ENCODE measurements at regions not wholly inside any gene's neighbourhood (a gene's known extent, or its start where the extent isn't known, plus 50 kb on each side); places are given as distances from the start of the nearest gene placed in this dataset.

GRCh38 chr2:196331851-196332250, 160.5 kb upstream of the STK17B start:
- H4K20me1 ChIP-seq (ENCODE audit: control insufficient read depth, insufficient read depth, low read length, poor library complexity, severe bottlenecking), result no peaks in the 10 kb centered on the region
- H2AFZ ChIP-seq (ENCODE audit: insufficient read depth, low read depth, low read length, poor library complexity, severe bottlenecking), result no peak overlapping the region
- ATAC-seq (ENCODE audit: low read depth) (no peak), DNase-seq (no peak)
- peaks cover 4% of the 10 kb centered on the region for H3K27me3 Mint-ChIP-seq
- intact Hi-C loops (cut with micrococcal nuclease), result no loop called here
- H3K9ac ChIP-seq (ENCODE audit: low read length), result no peak overlapping the region
- H3K79me2 ChIP-seq (ENCODE audit: control insufficient read depth, insufficient read depth, low read length), result no peaks in the 10 kb centered on the region
- H3K4me2 ChIP-seq (replicated peaks; ENCODE audit: low read depth, low read length, poor library complexity, severe bottlenecking), result no peak overlapping the region
- ChIA-PET POLR2A (no interaction called here), CTCF (interaction anchor here (9.2 kb wide), 1 partner anchor 256 kb away, joined by 199 read pairs; no protein-coding TSS in a partner anchor)
- peaks cover 5 to 6% of the 10 kb centered on the region in 2 donors for H3K4me1 ChIP-seq (ENCODE audit: control insufficient read depth in 2 of 2, insufficient read depth in 2 of 2, low read length in 2 of 2)
- no peak for TF ChIP-seq CTCF (IDR thresholded peaks at IDR 0.05)
- no peak for TF ChIP-seq EZH2 (IDR thresholded peaks at IDR 0.05; ENCODE audit: borderline replicate concordance, insufficient read depth, low read depth, low read length, poor library complexity, severe bottlenecking)
- no peak overlapping the region for H3K27ac ChIP-seq (ENCODE audit: low read length in 2 of 2)
- no peaks in the 10 kb centered on the region for H3K36me3 ChIP-seq (replicated peaks in 1 of 2; ENCODE audit: control extremely low read depth in 1 of 2, control insufficient read depth in 1 of 2, extremely low read depth in 1 of 2, insufficient read depth in 2 of 2, low read length in 1 of 2)
- H3K4me1 Mint-ChIP-seq, result peaks cover 13% of the 10 kb centered on the region
- WGBS (ENCODE audit: insufficient coverage), result no CpG with 5 or more reads among the region's 4 CpGs
- H3K4me3 Mint-ChIP-seq, result no peak overlapping the region
- H3K4me3 ChIP-seq (ENCODE audit: control extremely low read depth in 1 of 5, extremely low read depth in 1 of 5, insufficient read depth in 1 of 5, low read depth in 2 of 5, low read length in 4 of 5), result no peak overlapping the region
- H3K9me3 Mint-ChIP-seq (ENCODE audit: insufficient read depth), result no peaks in the 10 kb centered on the region
- H3K27me3 ChIP-seq (replicated peaks in 1 of 4; ENCODE audit: control extremely low read depth in 1 of 4, control insufficient read depth in 3 of 4, insufficient read depth in 4 of 4, low read length in 3 of 4), result no peaks in the 10 kb centered on the region
- H3K27ac Mint-ChIP-seq, result no peak overlapping the region
- no peaks in the 10 kb centered on the region for H3K9me3 ChIP-seq (ENCODE audit: control extremely low read depth in 1 of 3, control insufficient read depth in 2 of 3, insufficient read depth in 1 of 3, low read length in 2 of 3)

GRCh38 chr2:196333397-196333796, 162.0 kb upstream of the STK17B start:
- TF ChIP-seq EZH2 (IDR thresholded peaks at IDR 0.05; ENCODE audit: borderline replicate concordance, insufficient read depth, low read depth, low read length, poor library complexity, severe bottlenecking) (no peak), CTCF (IDR thresholded peaks at IDR 0.05) (no peak)
- Histone ChIP-seq H2AFZ (ENCODE audit: insufficient read depth, low read depth, low read length, poor library complexity, severe bottlenecking) (no peak overlapping the region), H3K36me3 (replicated peaks in 1 of 2; ENCODE audit: control extremely low read depth in 1 of 2, control insufficient read depth in 1 of 2, extremely low read depth in 1 of 2, insufficient read depth in 2 of 2, low read length in 1 of 2) (no peaks in the 10 kb centered on the region), H4K20me1 (ENCODE audit: control insufficient read depth, insufficient read depth, low read length, poor library complexity, severe bottlenecking) (no peaks in the 10 kb centered on the region), H3K4me1 (ENCODE audit: control insufficient read depth in 2 of 2, insufficient read depth in 2 of 2, low read length in 2 of 2) (peaks cover 10 to 11% of the 10 kb centered on the region in 2 donors), H3K4me3 (ENCODE audit: control extremely low read depth in 1 of 5, extremely low read depth in 1 of 5, insufficient read depth in 1 of 5, low read depth in 2 of 5, low read length in 4 of 5) (no peak overlapping the region), H3K27ac (ENCODE audit: low read length in 2 of 2) (no peak overlapping the region), H3K9ac (ENCODE audit: low read length) (no peak overlapping the region), H3K9me3 (ENCODE audit: control extremely low read depth in 1 of 3, control insufficient read depth in 2 of 3, insufficient read depth in 1 of 3, low read length in 2 of 3) (no peaks in the 10 kb centered on the region), H3K79me2 (ENCODE audit: control insufficient read depth, insufficient read depth, low read length) (no peaks in the 10 kb centered on the region), H3K4me2 (replicated peaks; ENCODE audit: low read depth, low read length, poor library complexity, severe bottlenecking) (no peak overlapping the region), H3K27me3 (replicated peaks in 1 of 4; ENCODE audit: control extremely low read depth in 1 of 4, control insufficient read depth in 3 of 4, insufficient read depth in 4 of 4, low read length in 3 of 4) (no peaks in the 10 kb centered on the region)
- intact Hi-C loops (cut with micrococcal nuclease), result no loop called here
- H3K27ac Mint-ChIP-seq, result no peak overlapping the region
- H3K9me3 Mint-ChIP-seq (ENCODE audit: insufficient read depth), result no peaks in the 10 kb centered on the region
- peaks cover 19% of the 10 kb centered on the region for H3K4me1 Mint-ChIP-seq
- DNase-seq (no peak), ATAC-seq (ENCODE audit: low read depth) (no peak)
- ChIA-PET POLR2A (no interaction called here), CTCF (interaction anchor here (9.2 kb wide), 1 partner anchor 257 kb away, joined by 199 read pairs; no protein-coding TSS in a partner anchor)
- no peak overlapping the region for H3K4me3 Mint-ChIP-seq
- H3K27me3 Mint-ChIP-seq, result peaks cover 4% of the 10 kb centered on the region
